ENCODE measurements at regions not wholly inside any gene's neighbourhood (a gene's known extent, or its start where the extent isn't known, plus 50 kb on each side); places are given as distances from the start of the nearest gene placed in this dataset.

DNA sequence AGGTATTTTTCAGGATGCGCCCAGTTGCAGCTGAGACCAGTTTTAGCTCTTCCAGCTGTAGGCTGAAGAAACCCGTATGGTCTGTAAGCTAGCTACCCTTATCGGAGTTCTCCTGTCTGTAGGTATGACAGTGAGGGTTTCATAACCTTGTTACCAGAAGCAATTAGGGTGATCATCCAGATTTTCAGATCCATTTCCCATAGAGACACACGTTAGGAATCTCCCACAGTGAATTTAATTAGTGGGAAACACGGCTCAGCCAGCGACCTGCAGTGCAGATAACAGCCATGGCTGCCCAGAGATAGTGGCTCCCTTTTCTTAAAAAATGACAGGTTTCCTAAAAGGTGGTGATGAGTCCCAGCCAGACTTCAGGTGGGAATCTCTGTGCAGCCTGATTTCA is 111.1 kb downstream of the BTBD3 start:
- no peak overlapping the region for H3K4me3 ChIP-seq
- no peak for TF ChIP-seq CTCF (IDR thresholded peaks at IDR 0.05)

GRCh38 chr20:12030470-12030869 is 112.8 kb downstream of the BTBD3 start:
- peak; percentile 94 for ATAC-seq
- intact Hi-C loops (cut with DNase I), result no loop called here
- no peak overlapping the region for H3K4me3 ChIP-seq
- no peak overlapping the region for H3K27ac ChIP-seq
- TF ChIP-seq CTCF (IDR thresholded peaks at IDR 0.05), result no peak
- no peak for DNase-seq
- H3K9me3 ChIP-seq, result no peaks in the 10 kb centered on the region
- no peaks in the 10 kb centered on the region for H3K27me3 ChIP-seq
- H3K4me1 ChIP-seq, result no peaks in the 10 kb centered on the region
- no peaks in the 10 kb centered on the region for H3K36me3 ChIP-seq

More for the DNA sequence above, 111.1 kb downstream of the BTBD3 start:
- H3K4me1 ChIP-seq, result no peaks in the 10 kb centered on the region
- H3K9me3 ChIP-seq, result no peaks in the 10 kb centered on the region
- DNase-seq (no peak), ATAC-seq (no peak)
- H3K27ac ChIP-seq, result no peak overlapping the region
- H3K27me3 ChIP-seq, result no peaks in the 10 kb centered on the region
- intact Hi-C loops (cut with DNase I), result no loop called here
- H3K36me3 ChIP-seq, result no peaks in the 10 kb centered on the region

- Histone ChIP-seq H3K27ac (no peak overlapping the region), H3K27me3 (no peaks in the 10 kb centered on the region), H3K4me1 (no peaks in the 10 kb centered on the region), H3K4me3 (no peak overlapping the region), H3K36me3 (no peaks in the 10 kb centered on the region), H3K9me3 (no peaks in the 10 kb centered on the region)
- no peak for ATAC-seq
- no peak for TF ChIP-seq CTCF (IDR thresholded peaks at IDR 0.05)
- intact Hi-C loops (cut with DNase I), result no loop called here
- DNase-seq, result no peak
Measured at GRCh38 chr20:12036142-12036541, 118.4 kb downstream of the BTBD3 start.

DNA sequence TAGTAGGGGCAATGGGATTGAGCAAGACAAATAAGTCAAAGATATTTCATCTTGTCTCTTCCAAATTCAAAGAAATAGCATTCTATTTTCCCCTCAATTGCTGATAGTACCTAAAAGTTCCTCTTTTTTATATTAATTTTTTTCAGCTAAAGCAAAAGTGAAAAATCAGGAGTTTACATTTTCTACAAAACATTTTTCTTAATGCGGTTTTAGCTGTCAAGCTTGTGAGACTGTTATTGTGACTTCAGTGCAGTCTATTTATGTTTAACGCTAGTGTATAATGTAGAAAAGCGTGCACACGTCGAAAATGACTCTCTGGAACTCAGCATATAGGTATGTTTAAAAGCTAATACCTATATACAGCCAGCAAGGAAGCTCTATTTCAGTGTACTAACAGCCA is 119.8 kb downstream of the BTBD3 start:
- TF ChIP-seq CTCF (IDR thresholded peaks at IDR 0.05), result no peak
- no peak for DNase-seq

GRCh38 chr20:12040261-12040660 is 122.6 kb downstream of the BTBD3 start:
- DNase-seq, result no peak
- no peaks in the 10 kb centered on the region for H3K9me3 ChIP-seq
- no peaks in the 10 kb centered on the region for H3K4me1 ChIP-seq
- ATAC-seq, result no peak
- H3K27ac ChIP-seq, result no peak overlapping the region
- intact Hi-C loops (cut with DNase I), result no loop called here
- no peak for TF ChIP-seq CTCF (IDR thresholded peaks at IDR 0.05)
- H3K36me3 ChIP-seq, result no peaks in the 10 kb centered on the region
- no peak overlapping the region for H3K4me3 ChIP-seq
- H3K27me3 ChIP-seq, result no peaks in the 10 kb centered on the region

More for the DNA sequence above, 119.8 kb downstream of the BTBD3 start:
- intact Hi-C loops (cut with DNase I), result no loop called here
- Histone ChIP-seq H3K9me3 (no peaks in the 10 kb centered on the region), H3K27me3 (no peaks in the 10 kb centered on the region), H3K36me3 (no peaks in the 10 kb centered on the region), H3K4me1 (no peaks in the 10 kb centered on the region), H3K4me3 (no peak overlapping the region), H3K27ac (no peak overlapping the region)
- ATAC-seq, result no peak

- DNase-seq (no peak), ATAC-seq (no peak)
- no peak for TF ChIP-seq CTCF (IDR thresholded peaks at IDR 0.05)
- no peaks in the 10 kb centered on the region for H3K27me3 ChIP-seq
- H3K4me1 ChIP-seq, result no peaks in the 10 kb centered on the region
- H3K27ac ChIP-seq, result no peak overlapping the region
- H3K9me3 ChIP-seq, result no peaks in the 10 kb centered on the region
- no peaks in the 10 kb centered on the region for H3K36me3 ChIP-seq
- intact Hi-C loops (cut with DNase I), result no loop called here
- H3K4me3 ChIP-seq, result no peak overlapping the region
Measured at GRCh38 chr20:12044969-12045368, 127.3 kb downstream of the BTBD3 start.
